AG10803 (cell line): ENCODE measurements at regions not wholly inside any gene's neighbourhood (a gene's known extent, or its start where the extent isn't known, plus 50 kb on each side); places are given as distances from the start of the nearest gene placed in this dataset.

ENCODE experiments used
- DNase-seq: peaks from one replicate; pipeline ENCODE4 v3.0.0; 2010; ENCODE audit warnings: low read depth
- H3K4me3 ChIP-seq: 2 replicates; pipeline ENCODE4 v1.5.1; 2011; ENCODE audit warnings: mild to moderate bottlenecking, low read length, control low read depth
- TF ChIP-seq, protein P1 (sequence below): conservative IDR thresholded peaks from 2 replicates; pipeline ENCODE4 v1.5.1; 2011; ENCODE audit warnings: mild to moderate bottlenecking, low read length, control low read depth, inconsistent platforms

DNA sequence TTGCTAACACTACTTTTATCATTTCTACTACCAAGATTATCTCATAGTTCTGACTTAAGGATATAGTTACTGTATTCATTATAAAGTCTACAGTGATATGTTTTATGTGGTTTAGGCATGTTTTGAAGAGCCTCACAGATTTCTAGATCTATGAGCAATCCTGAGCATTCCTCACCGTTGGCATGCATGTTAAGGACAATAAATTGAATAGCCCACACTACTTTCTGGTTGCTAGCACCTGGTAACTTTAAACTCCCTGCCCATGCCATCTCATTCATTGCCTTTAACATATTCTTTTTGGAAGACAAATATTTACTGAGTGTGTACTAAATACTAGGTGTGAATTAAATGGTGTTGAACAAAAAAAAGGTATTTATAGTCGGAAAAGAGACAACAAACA lies 868.1 kb upstream of the CDH9 start:
- DNase-seq, result no peak
- no peak overlapping the region for H3K4me3 ChIP-seq
- TF ChIP-seq, protein P1, sequence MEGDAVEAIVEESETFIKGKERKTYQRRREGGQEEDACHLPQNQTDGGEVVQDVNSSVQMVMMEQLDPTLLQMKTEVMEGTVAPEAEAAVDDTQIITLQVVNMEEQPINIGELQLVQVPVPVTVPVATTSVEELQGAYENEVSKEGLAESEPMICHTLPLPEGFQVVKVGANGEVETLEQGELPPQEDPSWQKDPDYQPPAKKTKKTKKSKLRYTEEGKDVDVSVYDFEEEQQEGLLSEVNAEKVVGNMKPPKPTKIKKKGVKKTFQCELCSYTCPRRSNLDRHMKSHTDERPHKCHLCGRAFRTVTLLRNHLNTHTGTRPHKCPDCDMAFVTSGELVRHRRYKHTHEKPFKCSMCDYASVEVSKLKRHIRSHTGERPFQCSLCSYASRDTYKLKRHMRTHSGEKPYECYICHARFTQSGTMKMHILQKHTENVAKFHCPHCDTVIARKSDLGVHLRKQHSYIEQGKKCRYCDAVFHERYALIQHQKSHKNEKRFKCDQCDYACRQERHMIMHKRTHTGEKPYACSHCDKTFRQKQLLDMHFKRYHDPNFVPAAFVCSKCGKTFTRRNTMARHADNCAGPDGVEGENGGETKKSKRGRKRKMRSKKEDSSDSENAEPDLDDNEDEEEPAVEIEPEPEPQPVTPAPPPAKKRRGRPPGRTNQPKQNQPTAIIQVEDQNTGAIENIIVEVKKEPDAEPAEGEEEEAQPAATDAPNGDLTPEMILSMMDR, result no peak

DNA sequence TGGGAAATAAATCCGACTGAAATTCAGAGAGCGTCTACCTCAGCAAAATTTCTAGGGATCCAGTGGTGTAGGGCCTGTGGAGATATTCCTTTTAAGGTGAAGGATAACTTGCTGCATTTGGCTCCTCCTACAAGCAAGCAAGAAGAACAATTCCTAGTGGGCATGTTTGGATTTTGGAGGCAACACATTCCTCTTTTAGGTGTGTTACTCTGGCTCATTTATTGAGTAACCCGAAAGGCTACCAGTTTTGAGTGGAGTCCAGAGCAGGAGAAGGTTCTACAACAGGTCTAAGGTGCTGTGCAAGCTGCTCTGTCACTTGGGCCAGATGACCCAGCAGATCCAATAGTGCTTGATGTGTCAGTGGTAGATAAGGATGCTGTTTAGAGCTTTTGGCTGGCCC lies 862.4 kb upstream of the CDH9 start:
- DNase-seq, result no peak
- TF ChIP-seq, protein P1, result no peak

DNA sequence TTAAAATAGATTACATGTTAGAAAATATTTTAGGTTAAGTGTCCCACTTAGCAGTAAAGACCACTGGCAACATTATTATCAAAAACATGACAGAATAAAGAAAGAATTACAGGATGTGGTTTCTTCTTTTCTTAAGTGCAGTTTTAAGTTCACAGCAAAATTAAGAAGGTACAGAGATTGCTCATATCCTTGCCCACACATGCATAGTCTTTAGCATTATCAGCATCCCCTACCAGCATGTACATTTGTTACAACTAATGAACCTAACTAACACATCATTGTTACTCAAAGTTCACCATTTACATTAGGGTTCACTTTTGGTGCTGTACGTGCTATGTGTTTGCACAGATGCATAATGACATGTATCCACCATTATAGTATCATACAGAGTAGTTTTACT lies 837.7 kb upstream of the CDH9 start:
- no peak for DNase-seq
- H3K4me3 ChIP-seq, result no peak overlapping the region
- TF ChIP-seq, protein P1, result no peak

More for the DNA sequence above, 862.4 kb upstream of the CDH9 start:
- no peak overlapping the region for H3K4me3 ChIP-seq

DNA sequence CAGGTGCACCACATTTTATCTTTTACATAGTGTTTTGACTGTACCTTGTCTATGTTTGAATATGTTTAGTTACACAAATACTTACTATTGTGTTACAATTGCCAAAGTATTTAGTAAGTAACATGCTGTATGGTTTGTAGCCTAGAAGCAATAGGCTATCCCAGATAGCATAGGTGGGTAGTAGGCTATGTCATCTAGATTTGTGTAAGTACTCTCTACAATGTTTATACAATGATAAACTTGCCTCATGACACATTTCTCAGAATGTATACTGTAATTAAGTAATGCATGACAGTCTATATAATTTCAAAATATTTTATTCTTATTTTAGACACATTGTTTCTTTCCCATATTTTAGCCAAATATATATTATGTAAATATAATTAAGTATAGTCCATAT lies 836.8 kb upstream of the CDH9 start:
- TF ChIP-seq, protein P1, result no peak
- DNase-seq, result no peak
- H3K4me3 ChIP-seq, result no peak overlapping the region

DNA sequence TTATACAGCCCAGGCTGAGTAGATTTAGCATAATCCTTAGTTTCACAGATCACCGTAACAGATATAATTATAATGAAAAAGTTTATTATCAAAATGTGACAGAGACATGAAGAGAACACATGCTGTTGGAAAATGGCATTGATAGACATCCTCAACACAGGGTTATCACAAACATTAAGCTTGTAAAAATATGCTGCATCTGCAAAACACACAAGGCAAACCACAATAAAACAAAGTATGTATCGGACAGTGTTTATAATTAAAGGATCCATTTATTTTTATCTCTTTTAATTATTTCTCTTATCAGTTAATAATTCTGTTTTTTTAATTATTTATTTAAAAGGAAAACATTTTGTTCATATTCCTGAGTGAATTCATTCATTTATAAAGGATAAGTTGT lies 829.9 kb upstream of the CDH9 start:
- TF ChIP-seq, protein P1, result no peak
- no peak overlapping the region for H3K4me3 ChIP-seq
- DNase-seq, result no peak

DNA sequence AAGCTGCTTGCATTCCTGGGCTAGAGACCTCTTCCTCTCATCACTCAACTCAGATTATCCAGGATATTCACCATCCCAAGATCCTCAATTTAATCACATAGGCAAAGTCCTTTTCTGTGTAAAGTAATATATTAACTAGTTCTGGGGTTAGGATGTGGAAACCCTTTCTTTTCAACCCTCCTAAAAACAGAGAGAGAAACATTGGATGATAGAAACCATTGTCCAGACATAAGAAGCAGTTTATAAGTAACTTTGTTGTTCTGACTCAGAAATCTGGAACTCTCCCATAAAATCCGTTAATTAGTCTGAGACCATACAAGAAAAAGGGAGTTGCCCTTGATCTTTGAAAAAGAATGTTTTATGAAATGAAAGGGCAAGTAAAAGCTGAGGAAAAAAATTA lies 817.1 kb upstream of the CDH9 start:
- H3K4me3 ChIP-seq, result no peak overlapping the region
- TF ChIP-seq, protein P1, result no peak
- no peak for DNase-seq

DNA sequence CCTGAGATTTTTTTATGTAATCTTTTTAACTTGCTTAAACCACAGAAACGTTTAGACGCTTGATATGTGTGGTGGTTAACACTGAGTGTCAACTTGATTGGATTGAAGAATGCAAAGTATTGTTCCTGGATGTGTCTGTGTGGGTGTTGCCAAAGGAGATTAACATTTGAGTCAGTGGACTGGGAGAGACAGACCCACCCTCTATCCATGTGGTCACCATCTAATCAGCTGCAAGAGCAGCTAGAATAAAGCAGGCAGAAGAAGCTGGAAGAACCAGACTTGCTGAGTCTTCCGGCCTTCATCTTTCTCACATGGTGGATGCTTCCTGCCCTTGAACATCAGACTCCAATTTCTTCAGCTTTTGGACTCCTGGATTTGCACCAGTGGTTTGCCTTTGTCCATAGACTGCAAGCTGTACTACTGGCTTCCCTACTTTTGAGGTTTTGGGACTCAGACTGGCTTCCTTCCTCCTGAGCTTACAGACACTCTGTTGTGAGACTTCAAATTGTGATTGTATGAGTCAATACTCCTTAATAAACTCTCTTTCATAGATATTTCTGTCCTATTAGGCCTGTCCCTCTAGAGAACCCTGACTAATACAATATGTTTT lies 816.0 kb upstream of the CDH9 start:
- no peak for DNase-seq
- no peak overlapping the region for H3K4me3 ChIP-seq
- TF ChIP-seq, protein P1, result no peak
